Osteoblast (primary cell): ENCODE measurements at regions not wholly inside any gene's neighbourhood (a gene's known extent, or its start where the extent isn't known, plus 50 kb on each side); places are given as distances from the start of the nearest gene placed in this dataset.

ENCODE experiments used
- DNase-seq: peaks from one replicate; pipeline ENCODE4 v3.0.0; 2011; ENCODE audit warnings: low spot score, mixed read lengths; ENCODE audit not compliant: insufficient read length; ENCODE audit errors: missing footprints
- H2AFZ ChIP-seq: 2 replicates; pipeline ENCODE4 v1.6.0; 2011; ENCODE audit warnings: mild to moderate bottlenecking, low read length
- H3K27ac ChIP-seq: 2 replicates; pipeline ENCODE4 v1.5.1; 2011; ENCODE audit warnings: mild to moderate bottlenecking, low read depth, low read length, moderate library complexity
- H3K27me3 ChIP-seq: 2 replicates; pipeline ENCODE4 v1.6.0; 2012; ENCODE audit warnings: mild to moderate bottlenecking, control low read depth, inconsistent platforms, low read length, moderate library complexity; ENCODE audit not compliant: insufficient read depth
- H3K36me3 ChIP-seq: 2 replicates; pipeline ENCODE4 v1.5.1; 2011; ENCODE audit warnings: mild to moderate bottlenecking, low read length, control low read depth, moderate library complexity; ENCODE audit not compliant: insufficient read depth
- H3K4me1 ChIP-seq: 2 replicates; pipeline ENCODE4 v1.5.1; 2011; ENCODE audit warnings: mild to moderate bottlenecking, low read length, control low read depth, moderate library complexity; ENCODE audit not compliant: insufficient read depth
- H3K4me2 ChIP-seq: 2 replicates; pipeline ENCODE4 v1.6.0; 2011; ENCODE audit warnings: mild to moderate bottlenecking, low read length; ENCODE audit not compliant: insufficient read depth
- H3K4me3 ChIP-seq: fragments of 200-600 bp; sonication (generic); 3 replicates; pipeline ENCODE4 v1.5.1; 2012; ENCODE audit warnings: mild to moderate bottlenecking, low read length, inconsistent platforms; ENCODE audit not compliant: insufficient read depth
- H3K79me2 ChIP-seq: 2 replicates; pipeline ENCODE4 v1.6.0; 2012; ENCODE audit warnings: mild to moderate bottlenecking, low read length, control low read depth, inconsistent platforms; ENCODE audit not compliant: insufficient read depth
- H3K9me3 ChIP-seq: 2 replicates; pipeline ENCODE4 v1.5.1; 2011; ENCODE audit warnings: low read depth, low read length, control low read depth
- H4K20me1 ChIP-seq: 2 replicates; pipeline ENCODE4 v1.6.0; 2012; ENCODE audit warnings: mild to moderate bottlenecking, low read length, control low read depth; ENCODE audit not compliant: insufficient read depth
- CTCF ChIP-seq: IDR thresholded peaks from 2 replicates; pipeline ENCODE4 v1.5.1; 2011; ENCODE audit warnings: mild to moderate bottlenecking, low read depth, low read length, moderate library complexity; ENCODE audit errors: extremely low read depth

- H3K9me3 ChIP-seq: no peaks in the 10 kb centered on the region
- no peak for DNase-seq
- H3K4me2 ChIP-seq: no peak overlapping the region
- H2AFZ ChIP-seq: no peak overlapping the region
- H3K4me1 ChIP-seq: no peaks in the 10 kb centered on the region
- H3K4me3 ChIP-seq: no peak overlapping the region
- H3K36me3 ChIP-seq: no peaks in the 10 kb centered on the region
- H3K27ac ChIP-seq: no peak overlapping the region
- no peaks in the 10 kb centered on the region for H3K27me3 ChIP-seq
- H3K79me2 ChIP-seq: no peaks in the 10 kb centered on the region
- TF ChIP-seq CTCF: no peak
- no peaks in the 10 kb centered on the region for H4K20me1 ChIP-seq
Measured at GRCh38 chr6:163709255-163709654, 294.7 kb downstream of the QKI start.

DNA sequence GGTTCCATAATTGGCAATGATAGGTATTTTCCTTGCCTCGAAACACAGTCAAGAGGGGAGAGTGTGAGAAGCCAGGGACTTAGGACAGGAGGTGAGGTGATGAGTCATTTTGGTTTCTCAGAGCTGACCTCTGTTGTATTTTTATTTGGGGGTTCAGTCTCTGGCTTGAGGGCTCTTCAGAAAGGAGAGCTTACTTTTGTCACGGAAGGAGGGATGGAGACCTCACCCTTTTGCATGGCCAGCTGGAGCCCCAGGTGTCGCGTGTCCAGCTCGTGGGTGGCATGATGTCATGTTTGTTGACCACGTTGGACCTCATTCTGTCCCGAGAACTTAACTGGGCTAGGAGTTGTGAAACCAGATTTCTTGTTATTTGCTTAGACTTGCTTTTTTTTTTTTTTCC lies 293.9 kb downstream of the QKI start:
- no peak overlapping the region for H3K4me2 ChIP-seq
- H4K20me1 ChIP-seq: no peaks in the 10 kb centered on the region
- H3K4me3 ChIP-seq: no peak overlapping the region
- no peak overlapping the region for H2AFZ ChIP-seq
- H3K4me1 ChIP-seq: no peaks in the 10 kb centered on the region
- no peak for DNase-seq
- H3K27ac ChIP-seq: no peak overlapping the region
- H3K27me3 ChIP-seq: no peaks in the 10 kb centered on the region
- no peaks in the 10 kb centered on the region for H3K79me2 ChIP-seq
- no peak for TF ChIP-seq CTCF
- no peaks in the 10 kb centered on the region for H3K36me3 ChIP-seq
- no peaks in the 10 kb centered on the region for H3K9me3 ChIP-seq

GRCh38 chr6:163707387-163708355 lies 293.2 kb downstream of the QKI start:
- no peak overlapping the region for H3K4me2 ChIP-seq
- H3K27me3 ChIP-seq: no peaks in the 10 kb centered on the region
- H3K4me1 ChIP-seq: no peaks in the 10 kb centered on the region
- no peak overlapping the region for H2AFZ ChIP-seq
- H3K4me3 ChIP-seq: no peak overlapping the region
- no peaks in the 10 kb centered on the region for H3K36me3 ChIP-seq
- no peak for TF ChIP-seq CTCF
- H3K27ac ChIP-seq: no peak overlapping the region
- H3K9me3 ChIP-seq: no peaks in the 10 kb centered on the region
- DNase-seq: no peak
- no peaks in the 10 kb centered on the region for H4K20me1 ChIP-seq
- no peaks in the 10 kb centered on the region for H3K79me2 ChIP-seq

GRCh38 chr6:163706500-163707087 lies 292.1 kb downstream of the QKI start:
- Histone ChIP-seq H2AFZ (no peak overlapping the region), H3K27ac (no peak overlapping the region), H3K9me3 (no peaks in the 10 kb centered on the region), H3K79me2 (no peaks in the 10 kb centered on the region), H4K20me1 (no peaks in the 10 kb centered on the region), H3K4me1 (no peaks in the 10 kb centered on the region), H3K4me3 (no peak overlapping the region), H3K27me3 (no peaks in the 10 kb centered on the region), H3K36me3 (no peaks in the 10 kb centered on the region), H3K4me2 (no peak overlapping the region)
- TF ChIP-seq CTCF: no peak
- DNase-seq: no peak
